HCT116 (cell line): ENCODE measurements at regions not wholly inside any gene's neighbourhood (a gene's known extent, or its start where the extent isn't known, plus 50 kb on each side); places are given as distances from the start of the nearest gene placed in this dataset.
"Not testable (repeated sequence)": the region's sequence is repeated elsewhere in the genome, so short reads cannot be mapped to it uniquely, and the experiment has no call there.

ENCODE experiments used
- ATAC-seq: fragments of 200-7000 bp; cut with Tn5 transposase; 2 replicates; pipeline ENCODE4 v1.9.1; 2020; ENCODE audit warnings: mild to moderate bottlenecking, moderate library complexity
- BruUV-seq: library from RNA; stranded (reverse); fragments of 400-500 nt; replicated peaks from 2 replicates; lab custom pipeline; 2021; lab: Mats Ljungman, UMichigan
- CTCF ChIA-PET: fragments of 300-600 bp; sonication (Branson Sonifier 250); formaldehyde crosslinking; loops from one replicate; lab custom pipeline; 2021; ENCODE audit warnings: antibody characterized with exemption; lab: Charles Lee
- POLR2A ChIA-PET: fragments of 300-600, 350-600 bp; sonication (Branson Sonifier 250); formaldehyde crosslinking; loops from one replicate; lab custom pipeline; 2021; ENCODE audit warnings: antibody characterized with exemption; lab: Charles Lee
- RAD21 ChIA-PET, 2 experiments: fragments of 300-600 bp; sonication (Branson Sonifier 250); formaldehyde crosslinking; loops; one replicate each; lab custom pipeline; 2023; ENCODE audit warnings: low total read pairs in 2 of 2; ENCODE audit not compliant: uncharacterized antibody in 2 of 2, unreplicated experiment in 2 of 2, low non-redundant PET in 1 of 2; lab: Charles Lee
- DNase-seq: peaks from one replicate; pipeline ENCODE4 v3.0.0-alpha.2; 2010; ENCODE audit warnings: low read depth, low spot score
- H2AFZ ChIP-seq: fragments of 200-600 bp; shearing (Covaris generic), sonication (generic); 2 replicates; pipeline ENCODE4 v1.6.1; 2017; ENCODE audit warnings: low read depth, mixed run types, mixed read lengths, antibody characterized with exemption, low read length; ENCODE audit not compliant: poor library complexity, severe bottlenecking
- H3K27ac ChIP-seq: 2 replicates; pipeline ENCODE4 v1.5.1; 2012; ENCODE audit warnings: low read depth, low read length
- H3K27me3 ChIP-seq: fragments of 200-600 bp; sonication (generic); 2 replicates; pipeline ENCODE4 v1.6.1; 2016; ENCODE audit warnings: mixed run types, low read length, mixed read lengths; ENCODE audit not compliant: insufficient read depth
- H3K36me3 ChIP-seq, 2 experiments: fragments of 200-500 bp in 1 of 2; fragments of 200-600 bp in 1 of 2; sonication (Bioruptor generic) in 1 of 2; sonication (generic) in 1 of 2; 2 replicates each; pipeline versions ENCODE4 v1.5.1 to v1.6.1; 2014 to 2016; ENCODE audit warnings: low read length in 2 of 2, inconsistent platforms in 1 of 2, mixed read lengths in 1 of 2, mixed run types in 1 of 2; ENCODE audit not compliant: insufficient read depth in 2 of 2, control insufficient read depth in 1 of 2
- H3K4me1 ChIP-seq, 2 experiments: fragments of 200-600 bp in 1 of 2; sonication (generic) in 1 of 2; 2 replicates each; pipeline versions ENCODE4 v1.5.1 to v1.6.1; 2012 to 2017; ENCODE audit warnings: low read length in 2 of 2, inconsistent platforms in 1 of 2, mild to moderate bottlenecking in 1 of 2, mixed read lengths in 1 of 2, mixed run types in 1 of 2, moderate library complexity in 1 of 2; ENCODE audit not compliant: insufficient read depth in 2 of 2, control insufficient read depth in 1 of 2
- H3K4me2 ChIP-seq: fragments of 200-600 bp; sonication (generic); 2 replicates; pipeline ENCODE4 v1.6.1; 2017; ENCODE audit warnings: mixed run types, low read length, mixed read lengths
- H3K4me3 ChIP-seq, 2 experiments: fragments of 200-600 bp in 1 of 2; sonication (generic) in 1 of 2; replicated peaks in 1 of 2; 2 replicates each; pipeline ENCODE4 v1.5.1; 2011 to 2016; ENCODE audit warnings: low read length in 2 of 2, control low read depth in 1 of 2, low read depth in 1 of 2, mild to moderate bottlenecking in 1 of 2, mixed read lengths in 1 of 2, mixed run types in 1 of 2
- H3K79me2 ChIP-seq: fragments of 200-600 bp; sonication (generic); 2 replicates; pipeline ENCODE4 v1.6.1; 2017; ENCODE audit warnings: mild to moderate bottlenecking, mixed run types, low read length, moderate library complexity, mixed read lengths; ENCODE audit not compliant: insufficient read depth
- H3K9ac ChIP-seq: fragments of 200-600 bp; sonication (generic); 2 replicates; pipeline ENCODE4 v1.6.1; 2016; ENCODE audit warnings: low read length, mixed read lengths
- H3K9me2 ChIP-seq: fragments of 200-600 bp; sonication (generic), shearing (Covaris generic); 2 replicates; pipeline ENCODE4 v1.6.1; 2017; ENCODE audit warnings: mixed run types, mild to moderate bottlenecking, moderate library complexity; ENCODE audit not compliant: insufficient read depth
- H3K9me3 ChIP-seq, 2 experiments: fragments of 200-500 bp in 1 of 2; fragments of 200-600 bp in 1 of 2; sonication (Bioruptor generic) in 1 of 2; sonication (generic) in 1 of 2; 2 replicates each; pipeline ENCODE4 v1.6.1; 2014 to 2017; ENCODE audit warnings: low read length in 2 of 2, mixed read lengths in 2 of 2, inconsistent platforms in 1 of 2, low read depth in 1 of 2, mild to moderate bottlenecking in 1 of 2, mixed run types in 1 of 2, moderate library complexity in 1 of 2; ENCODE audit not compliant: control insufficient read depth in 1 of 2, insufficient read depth in 1 of 2
- H4K20me1 ChIP-seq: fragments of 200-600 bp; sonication (generic), shearing (Covaris generic); 2 replicates; pipeline ENCODE4 v1.6.1; 2017; ENCODE audit warnings: mixed run types, mild to moderate bottlenecking, moderate library complexity; ENCODE audit not compliant: insufficient read depth
- CBX3 ChIP-seq: IDR thresholded peaks from 2 replicates; pipeline ENCODE4 v1.6.1; 2012; ENCODE audit warnings: low read depth
- ELF1 ChIP-seq: IDR thresholded peaks from 2 replicates; pipeline ENCODE4 v1.6.1; 2012; ENCODE audit warnings: low read depth, borderline replicate concordance
- EZH2 ChIP-seq: fragments of 200-600 bp; sonication (generic); IDR thresholded peaks from 2 replicates; pipeline ENCODE4 v1.6.1; 2017; ENCODE audit warnings: antibody characterized with exemption, mixed run types
- POLR2AphosphoS5 ChIP-seq: IDR thresholded peaks from 2 replicates; pipeline ENCODE4 v1.6.1; 2011; ENCODE audit warnings: mild to moderate bottlenecking, low read depth, low read length, moderate library complexity
- RAD21 ChIP-seq: IDR thresholded peaks from 2 replicates; pipeline ENCODE4 v1.6.1; 2012; ENCODE audit warnings: low read depth, mild to moderate bottlenecking
- SP1 ChIP-seq: IDR thresholded peaks from 2 replicates; pipeline ENCODE4 v1.6.1; 2012; ENCODE audit warnings: low read depth
- TCF7L2 ChIP-seq: IDR thresholded peaks from 2 replicates; pipeline ENCODE4 v1.7.0; 2011; ENCODE audit warnings: borderline replicate concordance, inconsistent platforms; ENCODE audit not compliant: insufficient read depth, insufficient read length; ENCODE audit errors: extremely low read depth
- intact Hi-C: fragments of 100-400 bp; cut with micrococcal nuclease; formaldehyde crosslinking; loops from 2 replicates; pipeline ENCODE4 v1.10.0; 2022
- TF ChIP-seq, protein P1 (sequence below): IDR thresholded peaks from 2 replicates; pipeline ENCODE4 v1.6.1; 2012

DNA sequence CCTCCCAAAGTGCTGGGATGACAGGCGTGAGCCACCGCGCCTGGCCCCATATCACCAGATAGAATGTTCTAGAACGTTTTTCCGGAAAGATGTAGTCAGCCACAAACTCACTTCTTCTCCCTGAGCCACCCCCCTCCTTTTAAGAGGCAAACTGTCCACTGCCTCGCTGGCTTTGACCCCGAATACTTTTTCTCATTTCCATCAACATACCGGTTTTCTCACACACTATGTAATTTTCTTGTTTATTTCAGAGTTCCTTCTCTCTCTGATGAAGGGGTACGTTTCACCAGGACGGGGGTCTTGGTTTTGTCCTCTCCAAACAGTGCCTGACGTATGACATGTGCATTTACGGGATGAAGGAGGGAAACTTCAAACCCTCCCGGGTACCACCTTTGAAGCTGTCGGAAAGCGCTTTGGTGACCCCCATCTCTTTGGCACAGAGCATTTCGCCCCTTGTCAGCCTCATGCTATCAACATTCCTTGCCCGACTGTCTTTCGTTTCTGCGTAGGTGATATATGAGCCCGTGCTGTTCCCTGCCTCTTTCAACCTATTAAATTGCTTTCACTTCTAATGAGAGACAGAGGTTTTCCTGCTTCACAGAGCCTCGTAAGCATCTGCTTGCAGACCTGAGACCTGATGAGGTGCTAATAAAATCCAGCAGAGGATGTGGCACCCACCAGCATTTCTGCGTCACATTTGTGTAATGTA lies 73.8 kb downstream of the CRLF2 start (continued):
- TF ChIP-seq TCF7L2 (no peak), POLR2AphosphoS5 (no peak), ELF1 (no peak), EZH2 (no peak), CBX3 (no peak)

DNA sequence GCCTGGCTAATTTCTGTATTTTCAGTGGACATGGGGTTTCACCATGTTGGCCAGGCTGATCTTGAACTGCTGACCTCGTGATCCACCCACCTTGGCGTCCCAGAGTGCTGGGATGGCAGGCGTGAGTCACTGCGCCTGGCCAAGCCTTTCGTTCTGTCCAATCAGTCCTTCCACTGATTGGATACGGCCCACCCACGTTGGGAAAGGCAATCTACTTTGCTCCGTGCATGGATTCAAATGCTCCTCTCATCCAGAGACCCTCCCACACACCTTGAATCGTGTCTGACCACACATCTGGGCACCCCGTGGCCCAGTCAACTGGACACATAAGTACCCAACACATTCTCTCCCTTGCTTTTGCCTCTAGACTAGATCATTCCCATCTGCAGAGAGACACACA lies 74.9 kb downstream of the CRLF2 start:
- Histone ChIP-seq H3K27me3 (no peaks in the 10 kb centered on the region), H3K79me2 (no peaks in the 10 kb centered on the region), H3K9ac (no peak overlapping the region), H3K36me3 (no peaks in the 10 kb centered on the region), H3K4me3 (no peak overlapping the region), H3K9me2 (no peaks in the 10 kb centered on the region), H3K4me2 (no peak overlapping the region), H4K20me1 (no peaks in the 10 kb centered on the region), H3K9me3 (no peaks in the 10 kb centered on the region), H2AFZ (no peak overlapping the region), H3K27ac (no peak overlapping the region), H3K4me1 (no peaks in the 10 kb centered on the region)
- intact Hi-C loops = no loop called here
- ChIA-PET RAD21 (no interaction called here), CTCF (no interaction called here), POLR2A (no interaction called here)
- ATAC-seq = no peak
- BruUV-seq = no TSS peak
- no peak for DNase-seq
- TF ChIP-seq ELF1 = no peak
- no peak for TF ChIP-seq EZH2
- TF ChIP-seq SP1 = no peak
- TF ChIP-seq CBX3 = no peak
- no peak for TF ChIP-seq RAD21
- TF ChIP-seq, protein P1, sequence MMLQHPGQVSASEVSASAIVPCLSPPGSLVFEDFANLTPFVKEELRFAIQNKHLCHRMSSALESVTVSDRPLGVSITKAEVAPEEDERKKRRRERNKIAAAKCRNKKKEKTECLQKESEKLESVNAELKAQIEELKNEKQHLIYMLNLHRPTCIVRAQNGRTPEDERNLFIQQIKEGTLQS = no peak

DNA sequence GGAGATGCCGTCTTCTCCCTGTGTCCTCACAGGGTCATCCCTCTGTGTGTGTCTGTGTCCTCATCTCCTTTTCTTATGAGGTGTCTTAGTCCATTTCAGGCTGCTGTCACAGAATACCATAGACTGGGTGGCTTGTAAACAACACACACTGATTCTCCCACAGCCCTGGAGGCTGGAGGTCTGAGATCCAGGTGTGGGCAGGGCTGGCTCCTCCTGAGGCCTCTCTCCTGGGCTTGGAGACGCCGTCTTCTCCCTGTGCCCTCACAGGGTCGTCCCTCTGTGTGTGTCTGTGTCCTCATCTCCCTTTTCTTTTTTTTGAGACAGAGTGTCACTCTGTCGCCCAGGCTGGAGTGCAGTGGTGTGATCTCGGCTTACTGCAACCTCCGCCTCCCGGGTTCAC lies 75.9 kb downstream of the CRLF2 start:
- DNase-seq, H3K27ac ChIP-seq, ATAC-seq, intact Hi-C loops, H3K4me2 ChIP-seq, H2AFZ ChIP-seq, RAD21 ChIA-PET, H3K36me3 ChIP-seq, H3K4me3 ChIP-seq, H3K9ac ChIP-seq, H3K4me1 ChIP-seq, BruUV-seq, H3K79me2 ChIP-seq, CTCF ChIA-PET, H3K9me3 ChIP-seq, H4K20me1 ChIP-seq, H3K27me3 ChIP-seq, H3K9me2 ChIP-seq, POLR2A ChIA-PET: not testable (repeated sequence)
